GM06990 (cell line): ENCODE measurements at regions not wholly inside any gene's neighbourhood (a gene's known extent, or its start where the extent isn't known, plus 50 kb on each side); places are given as distances from the start of the nearest gene placed in this dataset.
"Not testable (repeated sequence)": the region's sequence is repeated elsewhere in the genome, so short reads cannot be mapped to it uniquely, and the experiment has no call there.

Experiments used
- DNase-seq: peaks from one replicate; pipeline ENCODE4 v3.0.0-alpha.2; 2011; ENCODE audit not compliant: insufficient read length; ENCODE audit errors: extremely low read depth
- H3K27me3 ChIP-seq: replicated peaks from 2 replicates; pipeline ENCODE4 v1.6.0; 2011; ENCODE audit warnings: low read length; ENCODE audit not compliant: control insufficient read depth, insufficient read depth
- H3K36me3 ChIP-seq: 2 replicates; pipeline ENCODE4 v1.5.1; 2011; ENCODE audit warnings: low read length; ENCODE audit not compliant: control insufficient read depth, insufficient read depth
- H3K4me3 ChIP-seq: replicated peaks from 2 replicates; pipeline ENCODE4 v1.5.1; 2011; ENCODE audit warnings: low read depth, mild to moderate bottlenecking, control low read depth, low read length
- TF ChIP-seq, protein P1 (sequence below): IDR thresholded peaks from 2 replicates; pipeline ENCODE4 v1.5.1; 2011; ENCODE audit warnings: low read length, control low read depth, mild to moderate bottlenecking, inconsistent platforms; ENCODE audit not compliant: insufficient read depth, poor library complexity, severe bottlenecking

DNA sequence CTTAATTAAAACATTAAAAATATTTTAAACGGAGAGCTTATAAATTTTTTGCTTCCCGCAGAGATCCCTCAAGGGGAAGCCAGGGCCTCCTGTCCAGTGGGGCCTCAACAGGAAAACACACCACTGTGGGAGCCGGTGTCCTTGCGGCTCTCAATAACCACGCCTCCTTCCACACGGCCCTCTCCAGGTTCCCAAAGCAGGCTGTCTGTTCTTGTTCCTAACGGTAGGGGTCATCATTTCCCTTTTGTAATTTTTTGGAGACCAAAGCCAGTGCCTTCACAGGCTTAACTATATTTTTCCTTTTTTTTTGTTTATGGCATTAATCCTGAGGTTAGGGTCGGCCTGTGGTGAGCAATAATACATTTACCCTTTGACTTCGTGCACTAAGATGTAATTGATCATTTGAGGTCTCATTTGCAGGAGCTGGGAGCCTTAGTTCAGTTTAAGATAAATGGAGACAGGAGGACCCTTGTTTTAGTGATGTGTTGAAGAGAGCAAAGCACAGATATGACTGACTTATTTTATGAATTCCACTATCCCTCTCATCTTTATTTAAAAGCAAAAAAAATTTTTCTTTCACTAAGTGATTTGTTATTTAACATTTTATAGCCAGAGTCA, 77.5 kb upstream of the N4BP1 start:
- Histone ChIP-seq H3K27me3 (no peaks in the 10 kb centered on the region; the same call in 1 of the 2 replicates), H3K36me3 (no peaks in the 10 kb centered on the region), H3K4me3 (no peak overlapping the region)
- TF ChIP-seq, protein P1, sequence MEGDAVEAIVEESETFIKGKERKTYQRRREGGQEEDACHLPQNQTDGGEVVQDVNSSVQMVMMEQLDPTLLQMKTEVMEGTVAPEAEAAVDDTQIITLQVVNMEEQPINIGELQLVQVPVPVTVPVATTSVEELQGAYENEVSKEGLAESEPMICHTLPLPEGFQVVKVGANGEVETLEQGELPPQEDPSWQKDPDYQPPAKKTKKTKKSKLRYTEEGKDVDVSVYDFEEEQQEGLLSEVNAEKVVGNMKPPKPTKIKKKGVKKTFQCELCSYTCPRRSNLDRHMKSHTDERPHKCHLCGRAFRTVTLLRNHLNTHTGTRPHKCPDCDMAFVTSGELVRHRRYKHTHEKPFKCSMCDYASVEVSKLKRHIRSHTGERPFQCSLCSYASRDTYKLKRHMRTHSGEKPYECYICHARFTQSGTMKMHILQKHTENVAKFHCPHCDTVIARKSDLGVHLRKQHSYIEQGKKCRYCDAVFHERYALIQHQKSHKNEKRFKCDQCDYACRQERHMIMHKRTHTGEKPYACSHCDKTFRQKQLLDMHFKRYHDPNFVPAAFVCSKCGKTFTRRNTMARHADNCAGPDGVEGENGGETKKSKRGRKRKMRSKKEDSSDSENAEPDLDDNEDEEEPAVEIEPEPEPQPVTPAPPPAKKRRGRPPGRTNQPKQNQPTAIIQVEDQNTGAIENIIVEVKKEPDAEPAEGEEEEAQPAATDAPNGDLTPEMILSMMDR = peak; percentile 69
- peak; percentile 13 for DNase-seq

DNA sequence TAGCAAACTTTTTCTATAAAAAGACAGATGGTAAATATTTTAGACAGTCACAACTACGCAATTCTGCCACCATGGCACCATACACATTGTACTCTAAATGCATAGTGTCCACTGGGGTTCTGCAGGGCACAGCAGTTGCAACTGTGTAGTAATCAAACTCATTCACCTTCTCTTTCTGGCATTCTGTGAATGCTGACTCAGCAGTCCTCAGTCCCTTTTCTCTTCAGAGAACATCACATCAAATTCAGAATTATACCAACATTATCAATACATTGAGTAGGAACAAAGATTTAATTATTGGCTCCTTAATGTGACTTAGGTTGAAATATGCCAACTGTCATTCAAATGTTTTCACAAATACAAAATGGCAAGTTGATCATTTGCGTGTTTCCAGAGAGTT, 74.2 kb upstream of the N4BP1 start:
- no peaks in the 10 kb centered on the region; the same call in 1 of the 2 replicates for H3K27me3 ChIP-seq
- no peak overlapping the region for H3K4me3 ChIP-seq
- H3K36me3 ChIP-seq = no peaks in the 10 kb centered on the region
- no peak for DNase-seq
- TF ChIP-seq, protein P1 = no peak

DNA sequence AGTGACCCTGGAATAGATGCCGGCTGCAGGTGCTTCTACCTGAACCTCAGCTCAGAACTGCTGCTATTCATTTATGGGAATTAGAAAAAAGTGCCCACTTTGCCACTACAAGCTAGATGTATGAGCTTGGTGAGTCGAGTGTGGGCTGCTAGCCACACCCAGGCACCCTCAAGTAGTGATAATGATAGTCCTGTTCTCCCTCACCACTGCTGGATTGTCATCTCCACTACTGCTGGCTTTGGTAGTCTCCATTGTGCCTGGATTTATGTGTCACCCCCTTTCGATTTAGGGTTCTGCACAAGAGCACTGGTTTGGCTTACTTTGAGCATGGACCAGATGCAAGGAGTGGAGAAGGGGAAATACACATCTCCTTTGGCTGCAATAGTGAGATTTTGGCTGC, 73.0 kb upstream of the N4BP1 start:
- Histone ChIP-seq H3K36me3 (no peaks in the 10 kb centered on the region), H3K27me3 (no peaks in the 10 kb centered on the region; the same call in 1 of the 2 replicates), H3K4me3 (no peak overlapping the region)
- DNase-seq = no peak
- TF ChIP-seq, protein P1 = no peak

DNA sequence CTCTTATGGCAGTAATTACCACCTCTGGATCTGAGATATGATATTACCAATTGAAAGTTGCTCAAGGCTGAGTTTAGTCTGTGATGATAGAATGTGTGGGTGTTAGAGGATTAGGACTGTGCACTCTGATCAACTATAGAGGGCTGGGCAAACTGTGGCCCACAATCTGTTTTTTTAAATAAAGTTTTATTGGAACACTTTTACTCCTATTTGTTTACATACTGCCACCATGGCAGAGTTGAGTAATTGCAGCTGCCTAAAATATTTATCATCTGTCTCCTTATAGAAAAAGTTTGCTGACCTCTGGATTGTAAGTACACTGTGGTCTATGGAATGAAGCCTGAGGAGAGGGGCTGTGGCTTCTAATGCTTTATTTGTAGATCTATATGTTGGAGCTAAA, 71.5 kb upstream of the N4BP1 start:
- Histone ChIP-seq H3K4me3 (no peak overlapping the region), H3K27me3 (no peaks in the 10 kb centered on the region; the same call in 1 of the 2 replicates), H3K36me3 (no peaks in the 10 kb centered on the region)
- TF ChIP-seq, protein P1 = no peak
- DNase-seq = no peak

DNA sequence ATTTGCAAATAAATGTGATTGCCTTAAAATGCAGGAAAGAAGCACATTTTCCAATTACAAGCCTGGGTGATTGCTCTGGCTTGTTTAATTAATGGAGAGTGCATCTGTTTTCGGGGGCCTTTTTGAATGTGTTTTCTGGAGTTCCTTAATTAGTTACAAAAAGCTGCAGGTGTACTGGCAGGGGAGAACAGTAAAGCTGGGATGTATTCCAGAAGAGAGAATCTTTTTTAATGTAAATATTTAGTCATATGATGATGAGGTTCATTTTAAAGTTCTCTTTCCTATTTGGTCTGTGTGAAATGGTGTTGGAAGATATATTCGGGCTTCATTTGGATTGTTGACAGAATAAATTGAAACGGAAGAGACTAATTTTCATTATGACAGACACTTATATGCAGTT, 70.9 kb upstream of the N4BP1 start:
- DNase-seq = no peak
- TF ChIP-seq, protein P1 = no peak
- H3K36me3 ChIP-seq = no peaks in the 10 kb centered on the region
- H3K4me3 ChIP-seq = no peak overlapping the region
- no peaks in the 10 kb centered on the region; the same call in 1 of the 2 replicates for H3K27me3 ChIP-seq

DNA sequence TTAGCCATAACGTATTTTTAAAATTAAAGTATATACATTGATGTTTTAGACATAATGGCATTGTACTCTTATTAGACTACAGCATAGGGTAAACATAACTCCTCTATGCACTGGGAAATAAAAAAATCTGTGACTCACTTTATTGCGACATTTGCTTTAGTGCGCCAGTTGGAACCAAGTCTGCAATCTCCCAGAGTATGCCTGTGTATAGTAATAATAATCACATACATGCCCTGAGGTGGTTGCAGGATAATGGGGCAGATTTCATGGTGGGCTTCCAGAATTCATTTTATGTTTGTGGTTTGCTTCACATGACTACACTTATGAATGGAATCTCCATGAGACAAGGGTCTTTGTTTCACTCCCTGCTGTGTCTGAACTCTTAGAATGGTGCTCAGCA, 66.9 kb upstream of the N4BP1 start:
- no peak for DNase-seq
- Histone ChIP-seq H3K4me3 (no peak overlapping the region), H3K27me3 (no peaks in the 10 kb centered on the region), H3K36me3 (no peaks in the 10 kb centered on the region)
- TF ChIP-seq, protein P1 = no peak

DNA sequence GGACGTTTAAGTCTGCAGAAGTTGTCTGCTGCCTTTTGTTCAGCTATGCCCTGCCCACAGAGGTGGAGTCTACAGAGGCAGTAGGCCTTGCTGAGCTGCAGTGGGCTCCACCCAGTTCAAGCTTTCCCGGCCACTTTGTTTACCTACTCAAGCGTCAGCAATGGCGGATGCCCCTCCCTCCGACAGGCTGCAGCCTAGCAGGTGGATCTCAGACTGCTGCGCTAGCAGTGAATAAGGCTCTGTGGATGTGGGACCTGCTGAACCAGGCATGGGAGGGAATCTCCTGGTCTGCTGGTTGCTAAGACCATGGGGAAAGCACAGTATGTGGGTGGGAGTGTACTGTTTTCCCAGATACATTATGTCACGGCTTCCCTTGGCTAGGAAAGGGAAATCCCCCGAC, 58.2 kb upstream of the N4BP1 start:
- not testable (repeated sequence) for H3K4me3 ChIP-seq, H3K27me3 ChIP-seq, H3K36me3 ChIP-seq, DNase-seq
